GM23338 (cell line): ENCODE measurements at regions not wholly inside any gene's neighbourhood (a gene's known extent, or its start where the extent isn't known, plus 50 kb on each side); places are given as distances from the start of the nearest gene placed in this dataset.
A peak's percentile ranks its signal among the peaks of the same experiment; 100 is the strongest.

Source experiments
- ATAC-seq: fragments of 200-7000 bp; cut with Tn5 transposase; 3 replicates; pipeline ENCODE4 v1.9.1; 2020
- DNase-seq: peaks from one replicate; pipeline ENCODE4 v3.0.0-alpha.2; 2015; ENCODE audit warnings: low spot score
- H2AFZ ChIP-seq: fragments of 200-600 bp; sonication (generic); 2 replicates; pipeline ENCODE4 v1.8.0; 2016; ENCODE audit warnings: antibody characterized with exemption, mild to moderate bottlenecking, moderate library complexity
- H3F3A ChIP-seq: fragments of 200-600 bp; sonication (generic); replicated peaks from 2 replicates; pipeline ENCODE4 v1.8.0; 2017; ENCODE audit warnings: antibody characterized with exemption, mixed run types, low read depth
- H3K27ac ChIP-seq: fragments of 200-600 bp; sonication (generic); 2 replicates; pipeline ENCODE4 v1.6.1; 2016; ENCODE audit warnings: low read depth
- H3K27me3 ChIP-seq: fragments of 200-600 bp; sonication (generic); 2 replicates; pipeline ENCODE4 v1.8.0; 2016; ENCODE audit warnings: mild to moderate bottlenecking, mixed run types, moderate library complexity; ENCODE audit not compliant: insufficient read depth
- H3K36me3 ChIP-seq: fragments of 200-600 bp; sonication (generic); 2 replicates; pipeline ENCODE4 v1.8.0; 2016; ENCODE audit warnings: mild to moderate bottlenecking; ENCODE audit not compliant: insufficient read depth
- H3K4me1 ChIP-seq: fragments of 200-600 bp; sonication (generic); 2 replicates; pipeline ENCODE4 v1.8.0; 2016; ENCODE audit warnings: mild to moderate bottlenecking, moderate library complexity; ENCODE audit not compliant: insufficient read depth
- H3K4me2 ChIP-seq: fragments of 200-600 bp; sonication (generic); 2 replicates; pipeline ENCODE4 v1.7.1; 2017; ENCODE audit warnings: mixed run types
- H3K4me3 ChIP-seq: fragments of 200-600 bp; sonication (generic); 2 replicates; pipeline ENCODE4 v1.6.1; 2016; ENCODE audit warnings: mixed run types
- H3K79me2 ChIP-seq: fragments of 200-600 bp; sonication (generic); replicated peaks from 2 replicates; pipeline ENCODE4 v1.8.0; 2017; ENCODE audit warnings: mild to moderate bottlenecking; ENCODE audit not compliant: insufficient read depth
- H3K9me2 ChIP-seq: fragments of 200-600 bp; sonication (generic); 2 replicates; pipeline ENCODE4 v1.8.0; 2017; ENCODE audit not compliant: insufficient read depth
- H4K20me1 ChIP-seq: fragments of 200-600 bp; sonication (generic); replicated peaks from 2 replicates; pipeline ENCODE4 v1.8.0; 2017; ENCODE audit warnings: mild to moderate bottlenecking; ENCODE audit not compliant: insufficient read depth
- H3K27ac Mint-ChIP-seq: 2 replicates; pipeline ENCODE4 v1.8.0; 2020; ENCODE audit warnings: inconsistent platforms, mild to moderate bottlenecking, moderate library complexity, mixed read lengths
- H3K27me3 Mint-ChIP-seq: 3 replicates; pipeline ENCODE4 v1.8.0; 2022; ENCODE audit warnings: low read depth, mild to moderate bottlenecking, moderate library complexity, mixed read lengths, inconsistent platforms; ENCODE audit not compliant: insufficient read depth, poor library complexity
- H3K36me3 Mint-ChIP-seq: 3 replicates; pipeline ENCODE4 v1.8.0; 2021; ENCODE audit warnings: low read depth, mild to moderate bottlenecking, inconsistent platforms, moderate library complexity, mixed read lengths
- H3K4me1 Mint-ChIP-seq: 3 replicates; pipeline ENCODE4 v1.8.0; 2020; ENCODE audit warnings: mild to moderate bottlenecking, inconsistent platforms, mixed read lengths
- H3K4me3 Mint-ChIP-seq: 3 replicates; pipeline ENCODE4 v1.8.0; 2021; ENCODE audit warnings: moderate library complexity, mild to moderate bottlenecking, inconsistent platforms, mixed read lengths
- H3K9me3 Mint-ChIP-seq: 3 replicates; pipeline ENCODE4 v1.8.0; 2020; ENCODE audit warnings: moderate library complexity, mild to moderate bottlenecking, inconsistent platforms, mixed read lengths
- CREB1 ChIP-seq: fragments of 250-450 bp; sonication (Bioruptor Pico); IDR thresholded peaks from 2 replicates; pipeline ENCODE4 v1.5.0; 2020; ENCODE audit warnings: low read depth, mild to moderate bottlenecking, moderate library complexity
- CTCF ChIP-seq, 2 experiments: fragments of 200-600 bp in 1 of 2; sonication (generic) in 1 of 2; conservative IDR thresholded peaks; 2 replicates each; pipeline versions ENCODE4 v1.5.1 to v1.6.1; 2016 to 2017; ENCODE audit warnings: antibody characterized with exemption in 2 of 2, low read depth in 2 of 2, mild to moderate bottlenecking in 2 of 2, moderate library complexity in 1 of 2
- ETS1 ChIP-seq: IDR thresholded peaks from 2 replicates; pipeline ENCODE4 v1.6.1; 2016; ENCODE audit warnings: antibody characterized with exemption
- EZH2 ChIP-seq: fragments of 200-600 bp; sonication (generic); IDR thresholded peaks from one replicate; pipeline ENCODE4 v1.8.0; 2017; ENCODE audit warnings: antibody characterized with exemption, mild to moderate bottlenecking, low read depth; ENCODE audit not compliant: unreplicated experiment
- EZH2phosphoT487 ChIP-seq: fragments of 200-600 bp; sonication (generic); IDR thresholded peaks from one replicate; pipeline ENCODE4 v1.8.1; 2018; ENCODE audit warnings: antibody characterized with exemption; ENCODE audit not compliant: unreplicated experiment
- JUNB ChIP-seq: IDR thresholded peaks from one replicate; pipeline ENCODE4 v1.6.1; 2016; ENCODE audit warnings: antibody characterized with exemption; ENCODE audit not compliant: unreplicated experiment
- NANOG ChIP-seq: IDR thresholded peaks from 2 replicates; pipeline ENCODE4 v1.6.1; 2016; ENCODE audit warnings: antibody characterized with exemption, borderline replicate concordance
- POLR2AphosphoS5 ChIP-seq: IDR thresholded peaks from 2 replicates; pipeline ENCODE4 v1.6.1; 2016; ENCODE audit warnings: antibody characterized with exemption, low read depth
- STAT1 ChIP-seq: IDR thresholded peaks from one replicate; pipeline ENCODE4 v1.6.1; 2016; ENCODE audit warnings: antibody characterized with exemption; ENCODE audit not compliant: unreplicated experiment
- ZNF114 ChIP-seq: fragments of 250-450 bp; sonication (Bioruptor Pico); IDR thresholded peaks from 2 replicates; pipeline ENCODE4 v1.5.0; 2020; ENCODE audit warnings: mild to moderate bottlenecking, moderate library complexity
- ZNF331 ChIP-seq: fragments of 250-450 bp; sonication (Bioruptor Pico); IDR thresholded peaks from 2 replicates; pipeline ENCODE4 v1.5.0; 2020; ENCODE audit warnings: low read depth, mild to moderate bottlenecking, moderate library complexity
- TF ChIP-seq, protein P1 (sequence below): fragments of 250-450 bp; sonication (Bioruptor Pico); IDR thresholded peaks from 2 replicates; pipeline ENCODE4 v1.5.0; 2020; ENCODE audit warnings: mild to moderate bottlenecking, moderate library complexity
- TF ChIP-seq, protein P2 (sequence below): IDR thresholded peaks from one replicate; pipeline ENCODE4 v1.6.1; 2018; ENCODE audit warnings: antibody characterized with exemption; ENCODE audit not compliant: unreplicated experiment

DNA sequence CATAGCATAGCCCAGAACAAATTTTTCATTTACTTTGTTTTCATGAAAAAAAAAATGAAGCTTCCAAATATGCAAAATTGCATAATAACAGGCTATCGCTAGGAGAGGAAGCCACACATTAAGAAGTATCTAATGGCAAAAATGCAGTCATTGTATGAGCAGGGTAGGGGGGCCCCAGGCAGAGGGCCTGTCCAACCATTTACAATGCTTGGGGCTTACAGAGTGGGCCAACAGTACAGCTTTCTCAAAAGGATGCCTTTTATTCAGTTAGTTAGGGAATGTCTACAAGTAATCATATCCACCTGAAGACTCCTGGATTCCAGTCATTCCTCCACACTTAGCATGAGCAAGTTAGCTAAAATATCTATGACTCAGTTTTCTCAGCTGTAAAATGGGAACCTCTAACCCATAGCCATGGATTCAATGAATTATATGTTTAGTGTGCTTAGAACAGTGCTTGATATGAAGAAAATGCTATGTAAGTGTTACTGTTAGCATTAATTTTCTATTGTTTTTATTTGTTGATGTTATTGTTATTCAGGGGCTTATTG is 117.7 kb downstream of the GAS1 start:
- Mint-ChIP-seq H3K4me1 (peaks cover 19% of the 10 kb centered on the region), H3K27me3 (no peaks in the 10 kb centered on the region), H3K9me3 (peaks cover 8% of the 10 kb centered on the region; the same call in 1 of the 3 replicates), H3K4me3 (no peak overlapping the region), H3K36me3 (no peaks in the 10 kb centered on the region), H3K27ac (no peak overlapping the region)
- Histone ChIP-seq H4K20me1 (no peaks in the 10 kb centered on the region), H3K4me1 (peaks cover 22% of the 10 kb centered on the region), H3K9me2 (no peaks in the 10 kb centered on the region), H3K4me2 (peak overlapping the region; percentile 43; the same call in 1 of the 2 replicates), H3K27me3 (no peaks in the 10 kb centered on the region), H2AFZ (0 out of 2 replicates have a peak overlapping the region, but pooled peaks have one; percentile 69), H3K36me3 (no peaks in the 10 kb centered on the region), H3K27ac (no peak overlapping the region), H3F3A (no peaks in the 10 kb centered on the region), H3K79me2 (no peaks in the 10 kb centered on the region), H3K4me3 (no peak overlapping the region)
- no peak for ATAC-seq
- DNase-seq, result peak; percentile 26
- TF ChIP-seq ZNF114, result no peak
- TF ChIP-seq, protein P1, sequence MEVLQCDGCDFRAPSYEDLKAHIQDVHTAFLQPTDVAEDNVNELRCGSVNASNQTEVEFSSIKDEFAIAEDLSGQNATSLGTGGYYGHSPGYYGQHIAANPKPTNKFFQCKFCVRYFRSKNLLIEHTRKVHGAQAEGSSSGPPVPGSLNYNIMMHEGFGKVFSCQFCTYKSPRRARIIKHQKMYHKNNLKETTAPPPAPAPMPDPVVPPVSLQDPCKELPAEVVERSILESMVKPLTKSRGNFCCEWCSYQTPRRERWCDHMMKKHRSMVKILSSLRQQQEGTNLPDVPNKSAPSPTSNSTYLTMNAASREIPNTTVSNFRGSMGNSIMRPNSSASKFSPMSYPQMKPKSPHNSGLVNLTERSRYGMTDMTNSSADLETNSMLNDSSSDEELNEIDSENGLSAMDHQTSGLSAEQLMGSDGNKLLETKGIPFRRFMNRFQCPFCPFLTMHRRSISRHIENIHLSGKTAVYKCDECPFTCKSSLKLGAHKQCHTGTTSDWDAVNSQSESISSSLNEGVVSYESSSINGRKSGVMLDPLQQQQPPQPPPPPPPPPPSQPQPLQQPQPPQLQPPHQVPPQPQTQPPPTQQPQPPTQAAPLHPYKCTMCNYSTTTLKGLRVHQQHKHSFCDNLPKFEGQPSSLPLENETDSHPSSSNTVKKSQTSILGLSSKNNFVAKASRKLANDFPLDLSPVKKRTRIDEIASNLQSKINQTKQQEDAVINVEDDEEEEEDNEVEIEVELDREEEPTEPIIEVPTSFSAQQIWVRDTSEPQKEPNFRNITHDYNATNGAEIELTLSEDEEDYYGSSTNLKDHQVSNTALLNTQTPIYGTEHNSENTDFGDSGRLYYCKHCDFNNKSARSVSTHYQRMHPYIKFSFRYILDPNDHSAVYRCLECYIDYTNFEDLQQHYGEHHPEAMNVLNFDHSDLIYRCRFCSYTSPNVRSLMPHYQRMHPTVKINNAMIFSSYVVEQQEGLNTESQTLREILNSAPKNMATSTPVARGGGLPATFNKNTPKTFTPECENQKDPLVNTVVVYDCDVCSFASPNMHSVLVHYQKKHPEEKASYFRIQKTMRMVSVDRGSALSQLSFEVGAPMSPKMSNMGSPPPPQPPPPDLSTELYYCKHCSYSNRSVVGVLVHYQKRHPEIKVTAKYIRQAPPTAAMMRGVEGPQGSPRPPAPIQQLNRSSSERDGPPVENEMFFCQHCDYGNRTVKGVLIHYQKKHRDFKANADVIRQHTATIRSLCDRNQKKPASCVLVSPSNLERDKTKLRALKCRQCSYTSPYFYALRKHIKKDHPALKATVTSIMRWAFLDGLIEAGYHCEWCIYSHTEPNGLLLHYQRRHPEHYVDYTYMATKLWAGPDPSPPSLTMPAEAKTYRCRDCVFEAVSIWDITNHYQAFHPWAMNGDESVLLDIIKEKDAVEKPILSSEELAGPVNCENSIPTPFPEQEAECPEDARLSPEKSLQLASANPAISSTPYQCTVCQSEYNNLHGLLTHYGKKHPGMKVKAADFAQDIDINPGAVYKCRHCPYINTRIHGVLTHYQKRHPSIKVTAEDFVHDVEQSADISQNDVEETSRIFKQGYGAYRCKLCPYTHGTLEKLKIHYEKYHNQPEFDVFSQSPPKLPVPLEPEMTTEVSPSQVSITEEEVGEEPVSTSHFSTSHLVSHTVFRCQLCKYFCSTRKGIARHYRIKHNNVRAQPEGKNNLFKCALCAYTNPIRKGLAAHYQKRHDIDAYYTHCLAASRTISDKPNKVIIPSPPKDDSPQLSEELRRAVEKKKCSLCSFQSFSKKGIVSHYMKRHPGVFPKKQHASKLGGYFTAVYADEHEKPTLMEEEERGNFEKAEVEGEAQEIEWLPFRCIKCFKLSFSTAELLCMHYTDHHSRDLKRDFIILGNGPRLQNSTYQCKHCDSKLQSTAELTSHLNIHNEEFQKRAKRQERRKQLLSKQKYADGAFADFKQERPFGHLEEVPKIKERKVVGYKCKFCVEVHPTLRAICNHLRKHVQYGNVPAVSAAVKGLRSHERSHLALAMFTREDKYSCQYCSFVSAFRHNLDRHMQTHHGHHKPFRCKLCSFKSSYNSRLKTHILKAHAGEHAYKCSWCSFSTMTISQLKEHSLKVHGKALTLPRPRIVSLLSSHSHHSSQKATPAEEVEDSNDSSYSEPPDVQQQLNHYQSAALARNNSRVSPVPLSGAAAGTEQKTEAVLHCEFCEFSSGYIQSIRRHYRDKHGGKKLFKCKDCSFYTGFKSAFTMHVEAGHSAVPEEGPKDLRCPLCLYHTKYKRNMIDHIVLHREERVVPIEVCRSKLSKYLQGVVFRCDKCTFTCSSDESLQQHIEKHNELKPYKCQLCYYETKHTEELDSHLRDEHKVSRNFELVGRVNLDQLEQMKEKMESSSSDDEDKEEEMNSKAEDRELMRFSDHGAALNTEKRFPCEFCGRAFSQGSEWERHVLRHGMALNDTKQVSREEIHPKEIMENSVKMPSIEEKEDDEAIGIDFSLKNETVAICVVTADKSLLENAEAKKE (CRISPR knock-in tag), result no peak
- TF ChIP-seq ETS1, result no peak
- TF ChIP-seq CREB1 (CRISPR knock-in tag), result no peak
- no peak for TF ChIP-seq NANOG
- no peak for TF ChIP-seq CTCF (conservative IDR thresholded peaks at IDR 0.05; ENCODE audit: low read depth in 2 of 2)
- no peak for TF ChIP-seq EZH2phosphoT487
- TF ChIP-seq JUNB, result no peak
- TF ChIP-seq STAT1, result no peak
- no peak for TF ChIP-seq EZH2
- TF ChIP-seq, protein P2, sequence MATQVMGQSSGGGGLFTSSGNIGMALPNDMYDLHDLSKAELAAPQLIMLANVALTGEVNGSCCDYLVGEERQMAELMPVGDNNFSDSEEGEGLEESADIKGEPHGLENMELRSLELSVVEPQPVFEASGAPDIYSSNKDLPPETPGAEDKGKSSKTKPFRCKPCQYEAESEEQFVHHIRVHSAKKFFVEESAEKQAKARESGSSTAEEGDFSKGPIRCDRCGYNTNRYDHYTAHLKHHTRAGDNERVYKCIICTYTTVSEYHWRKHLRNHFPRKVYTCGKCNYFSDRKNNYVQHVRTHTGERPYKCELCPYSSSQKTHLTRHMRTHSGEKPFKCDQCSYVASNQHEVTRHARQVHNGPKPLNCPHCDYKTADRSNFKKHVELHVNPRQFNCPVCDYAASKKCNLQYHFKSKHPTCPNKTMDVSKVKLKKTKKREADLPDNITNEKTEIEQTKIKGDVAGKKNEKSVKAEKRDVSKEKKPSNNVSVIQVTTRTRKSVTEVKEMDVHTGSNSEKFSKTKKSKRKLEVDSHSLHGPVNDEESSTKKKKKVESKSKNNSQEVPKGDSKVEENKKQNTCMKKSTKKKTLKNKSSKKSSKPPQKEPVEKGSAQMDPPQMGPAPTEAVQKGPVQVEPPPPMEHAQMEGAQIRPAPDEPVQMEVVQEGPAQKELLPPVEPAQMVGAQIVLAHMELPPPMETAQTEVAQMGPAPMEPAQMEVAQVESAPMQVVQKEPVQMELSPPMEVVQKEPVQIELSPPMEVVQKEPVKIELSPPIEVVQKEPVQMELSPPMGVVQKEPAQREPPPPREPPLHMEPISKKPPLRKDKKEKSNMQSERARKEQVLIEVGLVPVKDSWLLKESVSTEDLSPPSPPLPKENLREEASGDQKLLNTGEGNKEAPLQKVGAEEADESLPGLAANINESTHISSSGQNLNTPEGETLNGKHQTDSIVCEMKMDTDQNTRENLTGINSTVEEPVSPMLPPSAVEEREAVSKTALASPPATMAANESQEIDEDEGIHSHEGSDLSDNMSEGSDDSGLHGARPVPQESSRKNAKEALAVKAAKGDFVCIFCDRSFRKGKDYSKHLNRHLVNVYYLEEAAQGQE, result no peak
- TF ChIP-seq ZNF331 (CRISPR knock-in tag), result no peak
- no peak for TF ChIP-seq POLR2AphosphoS5
